ENCODE measurements at regions not wholly inside any gene's neighbourhood (a gene's known extent, or its start where the extent isn't known, plus 50 kb on each side); places are given as distances from the start of the nearest gene placed in this dataset.

DNA sequence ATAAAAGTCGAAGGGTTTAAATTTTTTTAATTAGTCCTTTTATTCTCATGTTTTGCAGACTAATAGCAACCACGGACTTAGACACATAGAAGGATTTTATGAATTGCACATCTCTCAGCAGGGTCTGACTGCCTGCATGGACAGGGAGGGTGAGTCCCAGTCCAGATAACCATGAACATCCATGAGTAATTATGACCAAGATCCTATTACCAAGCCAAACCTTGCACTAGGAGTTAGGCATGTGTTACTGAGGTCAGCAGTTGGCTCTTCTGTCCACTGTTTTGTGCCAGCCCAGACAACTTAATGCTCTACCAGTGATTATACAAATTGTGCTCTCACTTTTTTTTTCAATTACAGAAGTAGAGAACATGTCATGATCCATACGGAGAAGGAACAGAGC, 211.2 kb downstream of the MAFB start:
- DNase-seq: no peak
- no peaks in the 10 kb centered on the region for H3K4me1 Mint-ChIP-seq
- Histone ChIP-seq H3K4me2 (replicated peaks; ENCODE audit: extremely low read depth, low read length, poor library complexity, severe bottlenecking) (no peak overlapping the region), H3K79me2 (ENCODE audit: insufficient read depth, low read length) (no peaks in the 10 kb centered on the region), H3K9me3 (replicated peaks in 1 of 2; ENCODE audit: control insufficient read depth in 1 of 2, insufficient read depth in 1 of 2, low read length in 2 of 2) (no peaks in the 10 kb centered on the region), H3K4me1 (ENCODE audit: control insufficient read depth in 1 of 2, insufficient read depth in 2 of 2, low read length in 2 of 2) (no peaks in the 10 kb centered on the region), H3K27me3 (ENCODE audit: control insufficient read depth in 2 of 2, insufficient read depth in 2 of 2, low read length in 2 of 2) (no peaks in the 10 kb centered on the region), H3K4me3 (replicated peaks in 1 of 3; ENCODE audit: low read depth in 2 of 3, low read length in 3 of 3) (no peak overlapping the region), H4K20me1 (ENCODE audit: insufficient read depth, low read length) (no peaks in the 10 kb centered on the region), H3K36me3 (replicated peaks in 1 of 2; ENCODE audit: control insufficient read depth in 1 of 2, insufficient read depth in 2 of 2, low read length in 2 of 2) (no peaks in the 10 kb centered on the region), H2AFZ (ENCODE audit: insufficient read depth, low read depth, low read length, poor library complexity, severe bottlenecking) (no peak overlapping the region), H3K9ac (ENCODE audit: insufficient read depth, low read length, poor library complexity, severe bottlenecking) (no peak overlapping the region), H3K27ac (ENCODE audit: low read depth in 1 of 2, low read length in 2 of 2) (no peak overlapping the region)
- no peaks in the 10 kb centered on the region for H3K36me3 Mint-ChIP-seq
- intact Hi-C loops (cut with micrococcal nuclease): no loop called here
- WGBS (ENCODE audit: insufficient coverage): 93% methylated on average over 1 of the region's 3 CpGs
- TF ChIP-seq, protein P1, sequence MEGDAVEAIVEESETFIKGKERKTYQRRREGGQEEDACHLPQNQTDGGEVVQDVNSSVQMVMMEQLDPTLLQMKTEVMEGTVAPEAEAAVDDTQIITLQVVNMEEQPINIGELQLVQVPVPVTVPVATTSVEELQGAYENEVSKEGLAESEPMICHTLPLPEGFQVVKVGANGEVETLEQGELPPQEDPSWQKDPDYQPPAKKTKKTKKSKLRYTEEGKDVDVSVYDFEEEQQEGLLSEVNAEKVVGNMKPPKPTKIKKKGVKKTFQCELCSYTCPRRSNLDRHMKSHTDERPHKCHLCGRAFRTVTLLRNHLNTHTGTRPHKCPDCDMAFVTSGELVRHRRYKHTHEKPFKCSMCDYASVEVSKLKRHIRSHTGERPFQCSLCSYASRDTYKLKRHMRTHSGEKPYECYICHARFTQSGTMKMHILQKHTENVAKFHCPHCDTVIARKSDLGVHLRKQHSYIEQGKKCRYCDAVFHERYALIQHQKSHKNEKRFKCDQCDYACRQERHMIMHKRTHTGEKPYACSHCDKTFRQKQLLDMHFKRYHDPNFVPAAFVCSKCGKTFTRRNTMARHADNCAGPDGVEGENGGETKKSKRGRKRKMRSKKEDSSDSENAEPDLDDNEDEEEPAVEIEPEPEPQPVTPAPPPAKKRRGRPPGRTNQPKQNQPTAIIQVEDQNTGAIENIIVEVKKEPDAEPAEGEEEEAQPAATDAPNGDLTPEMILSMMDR (IDR thresholded peaks at IDR 0.05): no peak
- H3K4me3 Mint-ChIP-seq: no peak overlapping the region
- H3K27me3 Mint-ChIP-seq (ENCODE audit: low read depth in 3 of 3): peaks cover 0 to 9% (median 2%) of the 10 kb centered on the region in 3 donors
- no peak overlapping the region for H3K27ac Mint-ChIP-seq
- peaks cover 0 to 3% (median 0%) of the 10 kb centered on the region in 7 donors for H3K9me3 Mint-ChIP-seq

DNA sequence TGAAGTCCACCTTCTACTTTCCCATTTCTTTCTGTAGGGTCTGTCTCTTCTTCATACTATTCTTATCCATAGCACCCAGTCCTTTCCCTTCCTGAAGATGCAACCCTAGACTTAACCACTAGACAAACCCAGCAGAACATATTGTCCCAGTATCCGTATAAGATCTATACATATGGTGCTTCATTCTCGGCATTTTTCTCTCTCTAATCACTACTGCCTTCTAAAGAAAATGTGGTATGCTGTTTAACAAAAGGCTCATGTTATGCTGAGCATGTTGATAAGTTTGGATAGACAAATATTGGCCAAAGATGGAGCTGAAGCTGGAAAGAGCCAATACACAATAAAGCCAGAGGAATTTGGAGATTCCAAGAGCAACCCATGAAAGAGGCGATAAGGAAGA, 212.6 kb downstream of the MAFB start:
- Histone ChIP-seq H3K9ac (ENCODE audit: insufficient read depth, low read length, poor library complexity, severe bottlenecking) (no peak overlapping the region), H3K9me3 (replicated peaks in 1 of 2; ENCODE audit: control insufficient read depth in 1 of 2, insufficient read depth in 1 of 2, low read length in 2 of 2) (no peaks in the 10 kb centered on the region), H3K4me1 (ENCODE audit: control insufficient read depth in 1 of 2, insufficient read depth in 2 of 2, low read length in 2 of 2) (peaks cover 7% of the 10 kb centered on the region in 2 donors), H4K20me1 (ENCODE audit: insufficient read depth, low read length) (no peaks in the 10 kb centered on the region), H3K79me2 (ENCODE audit: insufficient read depth, low read length) (no peaks in the 10 kb centered on the region), H3K4me2 (replicated peaks; ENCODE audit: extremely low read depth, low read length, poor library complexity, severe bottlenecking) (no peak overlapping the region), H2AFZ (ENCODE audit: insufficient read depth, low read depth, low read length, poor library complexity, severe bottlenecking) (no peak overlapping the region), H3K4me3 (replicated peaks in 1 of 3; ENCODE audit: low read depth in 2 of 3, low read length in 3 of 3) (no peak overlapping the region), H3K36me3 (replicated peaks in 1 of 2; ENCODE audit: control insufficient read depth in 1 of 2, insufficient read depth in 2 of 2, low read length in 2 of 2) (no peaks in the 10 kb centered on the region), H3K27me3 (ENCODE audit: control insufficient read depth in 2 of 2, insufficient read depth in 2 of 2, low read length in 2 of 2) (no peaks in the 10 kb centered on the region), H3K27ac (ENCODE audit: low read depth in 1 of 2, low read length in 2 of 2) (no peak overlapping the region)
- Mint-ChIP-seq H3K4me1 (peaks cover 8% of the 10 kb centered on the region), H3K36me3 (no peaks in the 10 kb centered on the region), H3K9me3 (no peaks in the 10 kb centered on the region), H3K4me3 (no peak overlapping the region), H3K27ac (no peak overlapping the region), H3K27me3 (ENCODE audit: low read depth in 3 of 3) (peaks cover 0 to 8% (median 0%) of the 10 kb centered on the region in 3 donors)
- intact Hi-C loops (cut with micrococcal nuclease): no loop called here
- TF ChIP-seq, protein P1 (IDR thresholded peaks at IDR 0.05): no peak
- DNase-seq: no peak
- no CpG with 5 or more reads among the region's 3 CpGs for WGBS (ENCODE audit: insufficient coverage)
